ENCODE measurements at regions not wholly inside any gene's neighbourhood (a gene's known extent, or its start where the extent isn't known, plus 50 kb on each side); places are given as distances from the start of the nearest gene placed in this dataset.

DNA sequence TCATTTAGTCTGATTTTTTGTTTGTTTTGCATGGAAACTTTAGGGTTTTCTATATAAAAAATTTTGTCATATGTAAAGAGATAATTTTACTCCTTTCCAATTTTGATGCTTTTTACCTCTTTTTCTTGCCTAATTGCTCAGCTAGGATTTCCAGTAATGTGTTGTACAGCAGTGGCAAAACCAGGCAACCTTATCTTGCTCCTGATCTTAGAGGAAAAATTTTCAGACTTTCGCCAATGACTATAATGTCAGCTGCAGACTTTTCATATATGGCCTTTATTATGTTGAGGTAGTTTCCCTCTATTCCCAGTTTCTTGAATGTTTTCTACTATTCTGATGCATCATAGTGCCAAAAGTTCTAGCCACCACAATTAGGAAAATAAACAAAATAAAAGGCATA lies 126.3 kb downstream of the ALOX5 start:
- no peak for ATAC-seq
- POLR2A ChIA-PET: no interaction called here
- no peak for TF ChIP-seq ZNF121 (CRISPR knock-in tag; IDR thresholded peaks at IDR 0.05)
- no peak for TF ChIP-seq JUN (CRISPR knock-in tag; IDR thresholded peaks at IDR 0.05)
- TF ChIP-seq, protein P1, sequence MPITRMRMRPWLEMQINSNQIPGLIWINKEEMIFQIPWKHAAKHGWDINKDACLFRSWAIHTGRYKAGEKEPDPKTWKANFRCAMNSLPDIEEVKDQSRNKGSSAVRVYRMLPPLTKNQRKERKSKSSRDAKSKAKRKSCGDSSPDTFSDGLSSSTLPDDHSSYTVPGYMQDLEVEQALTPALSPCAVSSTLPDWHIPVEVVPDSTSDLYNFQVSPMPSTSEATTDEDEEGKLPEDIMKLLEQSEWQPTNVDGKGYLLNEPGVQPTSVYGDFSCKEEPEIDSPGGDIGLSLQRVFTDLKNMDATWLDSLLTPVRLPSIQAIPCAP (CRISPR knock-in tag; IDR thresholded peaks at IDR 0.05): no peak
- no peak for TF ChIP-seq ZNF671 (CRISPR knock-in tag; IDR thresholded peaks at IDR 0.05)
- no peak for TF ChIP-seq ETV6 (CRISPR knock-in tag; IDR thresholded peaks at IDR 0.05)
- TF ChIP-seq, protein P2, sequence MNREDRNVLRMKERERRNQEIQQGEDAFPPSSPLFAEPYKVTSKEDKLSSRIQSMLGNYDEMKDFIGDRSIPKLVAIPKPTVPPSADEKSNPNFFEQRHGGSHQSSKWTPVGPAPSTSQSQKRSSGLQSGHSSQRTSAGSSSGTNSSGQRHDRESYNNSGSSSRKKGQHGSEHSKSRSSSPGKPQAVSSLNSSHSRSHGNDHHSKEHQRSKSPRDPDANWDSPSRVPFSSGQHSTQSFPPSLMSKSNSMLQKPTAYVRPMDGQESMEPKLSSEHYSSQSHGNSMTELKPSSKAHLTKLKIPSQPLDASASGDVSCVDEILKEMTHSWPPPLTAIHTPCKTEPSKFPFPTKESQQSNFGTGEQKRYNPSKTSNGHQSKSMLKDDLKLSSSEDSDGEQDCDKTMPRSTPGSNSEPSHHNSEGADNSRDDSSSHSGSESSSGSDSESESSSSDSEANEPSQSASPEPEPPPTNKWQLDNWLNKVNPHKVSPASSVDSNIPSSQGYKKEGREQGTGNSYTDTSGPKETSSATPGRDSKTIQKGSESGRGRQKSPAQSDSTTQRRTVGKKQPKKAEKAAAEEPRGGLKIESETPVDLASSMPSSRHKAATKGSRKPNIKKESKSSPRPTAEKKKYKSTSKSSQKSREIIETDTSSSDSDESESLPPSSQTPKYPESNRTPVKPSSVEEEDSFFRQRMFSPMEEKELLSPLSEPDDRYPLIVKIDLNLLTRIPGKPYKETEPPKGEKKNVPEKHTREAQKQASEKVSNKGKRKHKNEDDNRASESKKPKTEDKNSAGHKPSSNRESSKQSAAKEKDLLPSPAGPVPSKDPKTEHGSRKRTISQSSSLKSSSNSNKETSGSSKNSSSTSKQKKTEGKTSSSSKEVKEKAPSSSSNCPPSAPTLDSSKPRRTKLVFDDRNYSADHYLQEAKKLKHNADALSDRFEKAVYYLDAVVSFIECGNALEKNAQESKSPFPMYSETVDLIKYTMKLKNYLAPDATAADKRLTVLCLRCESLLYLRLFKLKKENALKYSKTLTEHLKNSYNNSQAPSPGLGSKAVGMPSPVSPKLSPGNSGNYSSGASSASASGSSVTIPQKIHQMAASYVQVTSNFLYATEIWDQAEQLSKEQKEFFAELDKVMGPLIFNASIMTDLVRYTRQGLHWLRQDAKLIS (CRISPR knock-in tag; IDR thresholded peaks at IDR 0.05; ENCODE audit: borderline replicate concordance): no peak
- TF ChIP-seq, protein P3, sequence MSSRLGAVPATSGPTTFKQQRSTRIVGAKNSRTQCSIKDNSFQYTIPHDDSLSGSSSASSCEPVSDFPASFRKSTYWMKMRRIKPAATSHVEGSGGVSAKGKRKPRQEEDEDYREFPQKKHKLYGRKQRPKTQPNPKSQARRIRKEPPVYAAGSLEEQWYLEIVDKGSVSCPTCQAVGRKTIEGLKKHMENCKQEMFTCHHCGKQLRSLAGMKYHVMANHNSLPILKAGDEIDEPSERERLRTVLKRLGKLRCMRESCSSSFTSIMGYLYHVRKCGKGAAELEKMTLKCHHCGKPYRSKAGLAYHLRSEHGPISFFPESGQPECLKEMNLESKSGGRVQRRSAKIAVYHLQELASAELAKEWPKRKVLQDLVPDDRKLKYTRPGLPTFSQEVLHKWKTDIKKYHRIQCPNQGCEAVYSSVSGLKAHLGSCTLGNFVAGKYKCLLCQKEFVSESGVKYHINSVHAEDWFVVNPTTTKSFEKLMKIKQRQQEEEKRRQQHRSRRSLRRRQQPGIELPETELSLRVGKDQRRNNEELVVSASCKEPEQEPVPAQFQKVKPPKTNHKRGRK (CRISPR knock-in tag; IDR thresholded peaks at IDR 0.05; ENCODE audit: borderline replicate concordance): no peak
- no peak for TF ChIP-seq ZNF232 (CRISPR knock-in tag; IDR thresholded peaks at IDR 0.05)
- no peak for TF ChIP-seq PRRX2 (CRISPR knock-in tag; IDR thresholded peaks at IDR 0.05)
- TF ChIP-seq, protein P4, sequence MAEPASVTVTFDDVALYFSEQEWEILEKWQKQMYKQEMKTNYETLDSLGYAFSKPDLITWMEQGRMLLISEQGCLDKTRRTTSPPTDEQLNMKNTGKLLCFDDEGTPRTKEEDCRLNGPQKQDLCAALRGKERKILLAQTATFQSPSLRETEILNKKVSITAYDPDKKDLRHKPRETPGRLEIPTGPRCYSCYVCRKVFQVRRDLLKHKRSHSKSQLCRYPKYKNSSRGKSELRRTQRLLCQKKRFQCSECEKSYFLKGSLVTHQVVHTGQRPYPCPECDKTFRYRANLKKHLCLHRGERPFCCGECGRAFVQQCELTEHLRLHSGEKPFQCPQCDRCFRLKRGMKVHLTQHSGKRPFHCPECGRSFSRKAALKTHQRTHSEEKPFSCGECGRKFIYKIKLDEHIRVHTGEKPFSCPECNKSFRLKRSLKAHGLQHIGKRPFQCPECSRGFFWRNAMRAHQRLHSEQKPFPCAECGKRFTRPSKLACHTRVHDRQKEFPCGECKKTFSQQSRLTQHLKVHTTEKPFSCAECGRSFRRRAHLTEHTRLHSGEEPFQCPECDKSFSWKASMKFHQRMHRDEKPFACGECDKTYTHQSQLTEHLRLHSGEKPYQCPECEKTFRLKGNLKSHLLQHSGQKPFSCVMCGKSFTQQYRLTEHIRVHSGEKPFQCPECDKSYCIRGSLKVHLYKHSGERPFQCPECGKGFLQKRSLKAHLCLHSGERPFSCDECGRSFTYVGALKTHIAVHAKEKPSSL (CRISPR knock-in tag; conservative IDR thresholded peaks at IDR 0.05): no peak
- TF ChIP-seq TP53 (CRISPR knock-in tag; IDR thresholded peaks at IDR 0.05): no peak
- TF ChIP-seq, protein P5, sequence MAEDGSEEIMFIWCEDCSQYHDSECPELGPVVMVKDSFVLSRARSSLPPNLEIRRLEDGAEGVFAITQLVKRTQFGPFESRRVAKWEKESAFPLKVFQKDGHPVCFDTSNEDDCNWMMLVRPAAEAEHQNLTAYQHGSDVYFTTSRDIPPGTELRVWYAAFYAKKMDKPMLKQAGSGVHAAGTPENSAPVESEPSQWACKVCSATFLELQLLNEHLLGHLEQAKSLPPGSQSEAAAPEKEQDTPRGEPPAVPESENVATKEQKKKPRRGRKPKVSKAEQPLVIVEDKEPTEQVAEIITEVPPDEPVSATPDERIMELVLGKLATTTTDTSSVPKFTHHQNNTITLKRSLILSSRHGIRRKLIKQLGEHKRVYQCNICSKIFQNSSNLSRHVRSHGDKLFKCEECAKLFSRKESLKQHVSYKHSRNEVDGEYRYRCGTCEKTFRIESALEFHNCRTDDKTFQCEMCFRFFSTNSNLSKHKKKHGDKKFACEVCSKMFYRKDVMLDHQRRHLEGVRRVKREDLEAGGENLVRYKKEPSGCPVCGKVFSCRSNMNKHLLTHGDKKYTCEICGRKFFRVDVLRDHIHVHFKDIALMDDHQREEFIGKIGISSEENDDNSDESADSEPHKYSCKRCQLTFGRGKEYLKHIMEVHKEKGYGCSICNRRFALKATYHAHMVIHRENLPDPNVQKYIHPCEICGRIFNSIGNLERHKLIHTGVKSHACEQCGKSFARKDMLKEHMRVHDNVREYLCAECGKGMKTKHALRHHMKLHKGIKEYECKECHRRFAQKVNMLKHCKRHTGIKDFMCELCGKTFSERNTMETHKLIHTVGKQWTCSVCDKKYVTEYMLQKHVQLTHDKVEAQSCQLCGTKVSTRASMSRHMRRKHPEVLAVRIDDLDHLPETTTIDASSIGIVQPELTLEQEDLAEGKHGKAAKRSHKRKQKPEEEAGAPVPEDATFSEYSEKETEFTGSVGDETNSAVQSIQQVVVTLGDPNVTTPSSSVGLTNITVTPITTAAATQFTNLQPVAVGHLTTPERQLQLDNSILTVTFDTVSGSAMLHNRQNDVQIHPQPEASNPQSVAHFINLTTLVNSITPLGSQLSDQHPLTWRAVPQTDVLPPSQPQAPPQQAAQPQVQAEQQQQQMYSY (CRISPR knock-in tag; IDR thresholded peaks at IDR 0.05): no peak
- no peak for TF ChIP-seq RELA (CRISPR knock-in tag; IDR thresholded peaks at IDR 0.05; ENCODE audit: borderline replicate concordance)
- TF ChIP-seq HMGA2 (CRISPR knock-in tag; IDR thresholded peaks at IDR 0.05): no peak
- no peak for TF ChIP-seq NR1H2 (CRISPR knock-in tag; IDR thresholded peaks at IDR 0.05)
- TF ChIP-seq, protein P6, sequence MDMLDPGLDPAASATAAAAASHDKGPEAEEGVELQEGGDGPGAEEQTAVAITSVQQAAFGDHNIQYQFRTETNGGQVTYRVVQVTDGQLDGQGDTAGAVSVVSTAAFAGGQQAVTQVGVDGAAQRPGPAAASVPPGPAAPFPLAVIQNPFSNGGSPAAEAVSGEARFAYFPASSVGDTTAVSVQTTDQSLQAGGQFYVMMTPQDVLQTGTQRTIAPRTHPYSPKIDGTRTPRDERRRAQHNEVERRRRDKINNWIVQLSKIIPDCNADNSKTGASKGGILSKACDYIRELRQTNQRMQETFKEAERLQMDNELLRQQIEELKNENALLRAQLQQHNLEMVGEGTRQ (CRISPR knock-in tag; IDR thresholded peaks at IDR 0.05): no peak
- TF ChIP-seq MXD4 (CRISPR knock-in tag; IDR thresholded peaks at IDR 0.05; ENCODE audit: borderline replicate concordance): no peak
- TF ChIP-seq, protein P7, sequence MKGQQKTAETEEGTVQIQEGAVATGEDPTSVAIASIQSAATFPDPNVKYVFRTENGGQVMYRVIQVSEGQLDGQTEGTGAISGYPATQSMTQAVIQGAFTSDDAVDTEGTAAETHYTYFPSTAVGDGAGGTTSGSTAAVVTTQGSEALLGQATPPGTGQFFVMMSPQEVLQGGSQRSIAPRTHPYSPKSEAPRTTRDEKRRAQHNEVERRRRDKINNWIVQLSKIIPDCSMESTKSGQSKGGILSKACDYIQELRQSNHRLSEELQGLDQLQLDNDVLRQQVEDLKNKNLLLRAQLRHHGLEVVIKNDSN (CRISPR knock-in tag; IDR thresholded peaks at IDR 0.05): no peak
- no peak for TF ChIP-seq TEAD1 (CRISPR knock-in tag; IDR thresholded peaks at IDR 0.05)
- no peak for DNase-seq (ENCODE audit: low spot score)
- no peak overlapping the region for H3K4me3 Mint-ChIP-seq
- H3K27ac Mint-ChIP-seq: no peak overlapping the region
- H3K4me1 Mint-ChIP-seq: no peaks in the 10 kb centered on the region
- H3K27me3 Mint-ChIP-seq (ENCODE audit: low read depth): no peaks in the 10 kb centered on the region
- peaks cover 5% of the 10 kb centered on the region for H3K36me3 Mint-ChIP-seq
- H3K9me3 Mint-ChIP-seq: peaks cover 10% of the 10 kb centered on the region
- CTCF ChIA-PET: no interaction called here
